Breast epithelium (tissue), 4 donors: ENCODE measurements at regions not wholly inside any gene's neighbourhood (a gene's known extent, or its start where the extent isn't known, plus 50 kb on each side); places are given as distances from the start of the nearest gene placed in this dataset.
"Not testable (repeated sequence)": the region's sequence is repeated elsewhere in the genome, so short reads cannot be mapped to it uniquely, and the experiment has no call there.

Source experiments
- DNase-seq, 2 donors: peaks; one replicate each; pipeline ENCODE4 v3.0.0-alpha.2; 2019; ENCODE audit warnings: low spot score in 2 of 2
- H3K27ac ChIP-seq, 2 donors: fragments of 200-600 bp; sonication (generic) in 1 of 2; one replicate each; pipeline ENCODE4 v1.5.1; 2016 to 2019; ENCODE audit warnings: mild to moderate bottlenecking in 1 of 2
- H3K27me3 ChIP-seq, 2 donors: fragments of 200-600 bp; sonication (generic) in 1 of 2; one replicate each; pipeline versions ENCODE4 v1.5.1 to v1.6.0; 2017 to 2019; ENCODE audit warnings: control low read depth in 1 of 2, mild to moderate bottlenecking in 1 of 2
- H3K36me3 ChIP-seq: fragments of 200-600 bp; one replicate; pipeline ENCODE4 v1.5.1; 2019
- H3K4me1 ChIP-seq, 2 donors: fragments of 200-600 bp; sonication (generic); one replicate each; pipeline ENCODE4 v1.5.1; 2016 to 2019; ENCODE audit warnings: control low read depth in 1 of 2
- H3K4me3 ChIP-seq, 3 donors: fragments of 200-600 bp; sonication (generic); 1 replicate in 2 of 3; 2 replicates in 1 of 3; pipeline ENCODE4 v1.5.1; 2016 to 2019; ENCODE audit warnings: mild to moderate bottlenecking in 3 of 3, moderate library complexity in 2 of 3
- H3K9me3 ChIP-seq, 2 donors: fragments of 200-600 bp; sonication (generic) in 1 of 2; one replicate each; pipeline ENCODE4 v1.5.1; 2016 to 2019; ENCODE audit warnings: control low read depth in 1 of 2
- POLR2A ChIP-seq: fragments of 450-650 bp; IDR thresholded peaks from one replicate; pipeline ENCODE4 v1.6.1; 2016; ENCODE audit warnings: antibody characterized with exemption, mild to moderate bottlenecking, moderate library complexity
- POLR2AphosphoS5 ChIP-seq, 3 donors: sonication (generic); formaldehyde crosslinking; IDR thresholded peaks; one replicate each; pipeline ENCODE4 v1.6.1; 2017; ENCODE audit warnings: antibody characterized with exemption in 3 of 3
- intact Hi-C: fragments of 100-400 bp; cut with DNase I; formaldehyde crosslinking; loops from one replicate; pipeline ENCODE4 v1.15.1; 2023; ENCODE audit warnings: low total_unique reads
- TF ChIP-seq, protein P1 (sequence below), 3 donors: fragments of 450-650 bp; IDR thresholded peaks; one replicate each; pipeline ENCODE4 v1.5.1; 2016 to 2017; ENCODE audit warnings: antibody characterized with exemption in 3 of 3, mild to moderate bottlenecking in 3 of 3, moderate library complexity in 3 of 3

DNA sequence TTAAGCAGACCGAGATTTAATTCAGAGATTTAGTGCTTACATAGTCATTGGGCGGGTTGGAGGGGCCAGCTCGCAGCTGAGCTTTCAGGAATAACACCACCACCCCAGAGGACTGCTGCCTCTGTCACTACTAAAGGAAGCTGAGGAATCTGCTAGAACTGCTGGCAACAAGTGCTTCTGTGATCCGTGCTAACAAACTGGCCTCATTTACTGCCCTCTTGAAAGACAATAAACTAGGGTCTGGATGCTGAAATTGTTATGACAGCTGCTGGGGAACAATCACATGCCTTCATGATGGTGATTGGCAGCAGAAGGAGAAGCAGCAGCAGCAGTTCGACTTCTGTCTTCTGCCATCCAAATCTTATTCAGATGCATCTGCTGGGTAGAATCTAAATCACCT is 285.5 kb upstream of the TAC1 start:
- TF ChIP-seq POLR2AphosphoS5 (IDR thresholded peaks at IDR 0.05) (no peak), POLR2A (no peak)
- TF ChIP-seq, protein P1, sequence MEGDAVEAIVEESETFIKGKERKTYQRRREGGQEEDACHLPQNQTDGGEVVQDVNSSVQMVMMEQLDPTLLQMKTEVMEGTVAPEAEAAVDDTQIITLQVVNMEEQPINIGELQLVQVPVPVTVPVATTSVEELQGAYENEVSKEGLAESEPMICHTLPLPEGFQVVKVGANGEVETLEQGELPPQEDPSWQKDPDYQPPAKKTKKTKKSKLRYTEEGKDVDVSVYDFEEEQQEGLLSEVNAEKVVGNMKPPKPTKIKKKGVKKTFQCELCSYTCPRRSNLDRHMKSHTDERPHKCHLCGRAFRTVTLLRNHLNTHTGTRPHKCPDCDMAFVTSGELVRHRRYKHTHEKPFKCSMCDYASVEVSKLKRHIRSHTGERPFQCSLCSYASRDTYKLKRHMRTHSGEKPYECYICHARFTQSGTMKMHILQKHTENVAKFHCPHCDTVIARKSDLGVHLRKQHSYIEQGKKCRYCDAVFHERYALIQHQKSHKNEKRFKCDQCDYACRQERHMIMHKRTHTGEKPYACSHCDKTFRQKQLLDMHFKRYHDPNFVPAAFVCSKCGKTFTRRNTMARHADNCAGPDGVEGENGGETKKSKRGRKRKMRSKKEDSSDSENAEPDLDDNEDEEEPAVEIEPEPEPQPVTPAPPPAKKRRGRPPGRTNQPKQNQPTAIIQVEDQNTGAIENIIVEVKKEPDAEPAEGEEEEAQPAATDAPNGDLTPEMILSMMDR (IDR thresholded peaks at IDR 0.05) = no peak
- Histone ChIP-seq H3K27ac (no peak overlapping the region), H3K27me3 (no peaks in the 10 kb centered on the region), H3K36me3 (no peaks in the 10 kb centered on the region), H3K9me3 (peaks cover 0 to 3% of the 10 kb centered on the region in 2 donors), H3K4me3 (no peak overlapping the region), H3K4me1 (no peaks in the 10 kb centered on the region)
- DNase-seq = no peak
- intact Hi-C loops = no loop called here

DNA sequence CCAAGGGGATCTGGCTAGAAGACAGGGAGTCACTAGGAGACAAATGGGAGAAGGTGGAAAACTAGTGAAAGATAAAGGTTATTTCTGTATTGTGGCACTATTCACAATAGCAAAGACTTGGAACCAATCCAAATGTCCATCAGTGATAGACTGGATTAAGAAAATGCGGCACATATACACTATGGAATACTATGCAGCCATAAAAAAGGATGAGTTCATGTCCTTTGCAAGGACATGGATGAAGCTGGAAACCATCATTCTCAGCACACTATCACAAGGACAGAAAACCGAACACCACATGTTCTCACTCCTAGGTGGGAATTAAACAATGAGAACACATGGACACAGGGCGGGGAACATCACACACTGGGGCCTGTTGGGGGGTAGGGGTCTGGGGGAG is 282.4 kb upstream of the TAC1 start:
- H3K27me3 ChIP-seq, H3K27ac ChIP-seq, H3K4me1 ChIP-seq, H3K36me3 ChIP-seq, DNase-seq, intact Hi-C loops, H3K4me3 ChIP-seq, H3K9me3 ChIP-seq: not testable (repeated sequence)

DNA sequence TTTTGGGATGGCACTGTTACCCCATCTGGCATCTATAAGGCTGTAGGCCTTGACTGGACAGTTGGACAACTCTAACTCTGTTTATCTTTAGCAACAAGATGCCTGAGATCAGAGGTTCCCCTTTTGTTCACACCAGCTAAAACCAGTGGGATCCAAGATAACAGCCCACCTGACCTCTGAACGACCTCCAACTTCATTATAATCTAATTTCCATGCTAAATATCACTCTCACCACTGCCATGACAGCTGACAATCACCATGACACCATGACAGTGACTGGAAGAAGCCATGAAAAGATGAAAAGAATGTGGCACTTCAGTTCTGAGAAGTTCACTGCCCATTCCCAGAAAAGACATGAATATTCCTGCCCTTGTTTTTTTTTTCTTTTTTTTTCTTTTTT is 281.4 kb upstream of the TAC1 start:
- no peak overlapping the region for H3K4me3 ChIP-seq
- no peaks in the 10 kb centered on the region for H3K9me3 ChIP-seq
- H3K27me3 ChIP-seq = no peaks in the 10 kb centered on the region
- TF ChIP-seq, protein P1 (IDR thresholded peaks at IDR 0.05) = no peak
- TF ChIP-seq POLR2A (no peak), POLR2AphosphoS5 (IDR thresholded peaks at IDR 0.05) (no peak)
- no peak overlapping the region for H3K27ac ChIP-seq
- no peaks in the 10 kb centered on the region for H3K36me3 ChIP-seq
- intact Hi-C loops = no loop called here
- no peaks in the 10 kb centered on the region for H3K4me1 ChIP-seq
- DNase-seq = no peak

DNA sequence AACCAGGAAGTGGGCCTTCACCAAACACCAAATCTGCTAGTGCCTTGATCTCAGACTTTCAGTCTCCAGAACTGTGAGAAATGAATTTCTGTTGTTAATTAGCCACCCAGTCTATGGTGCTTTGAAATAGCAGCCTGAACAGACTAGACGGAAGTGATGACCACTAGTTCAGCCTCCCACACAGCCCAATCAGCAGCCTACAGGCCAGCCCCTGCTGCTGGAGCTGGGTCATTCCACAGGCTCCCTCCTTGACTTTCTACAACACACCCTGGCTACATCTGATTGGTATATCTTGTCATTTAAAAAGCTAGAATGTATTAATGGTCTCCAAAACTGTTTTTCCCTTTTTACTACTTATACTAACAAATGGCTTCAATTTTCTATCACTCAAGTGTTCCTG is 277.2 kb upstream of the TAC1 start:
- no peak for DNase-seq

DNA sequence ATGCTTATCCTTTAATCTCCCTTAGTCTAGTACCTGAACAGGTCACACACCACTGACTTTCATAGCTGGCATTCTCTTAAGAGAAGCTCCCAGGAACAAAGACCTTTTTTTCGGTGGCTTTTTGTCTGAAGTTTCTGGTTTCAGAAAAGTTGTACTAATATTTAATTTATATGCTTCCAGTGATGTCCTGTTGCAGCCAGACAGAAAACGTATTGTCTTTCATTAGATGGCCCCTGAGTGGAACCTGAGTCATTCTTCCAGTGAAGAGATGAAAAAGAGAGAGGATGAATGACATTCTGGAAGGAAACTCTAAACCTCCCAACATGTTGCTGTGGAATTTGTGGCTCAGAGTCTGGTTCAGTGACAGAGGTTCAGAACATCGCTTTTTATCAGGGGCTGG is 274.8 kb upstream of the TAC1 start:
- Histone ChIP-seq H3K9me3 (peaks cover 7 to 9% of the 10 kb centered on the region in 2 donors), H3K27me3 (no peaks in the 10 kb centered on the region), H3K27ac (no peak overlapping the region), H3K4me3 (no peak overlapping the region), H3K36me3 (no peaks in the 10 kb centered on the region), H3K4me1 (no peaks in the 10 kb centered on the region)
- TF ChIP-seq POLR2AphosphoS5 (IDR thresholded peaks at IDR 0.05) (no peak), POLR2A (no peak)
- TF ChIP-seq, protein P1 (IDR thresholded peaks at IDR 0.05) = no peak
- intact Hi-C loops = no loop called here
- DNase-seq = no peak

More for the DNA sequence above, 277.2 kb upstream of the TAC1 start:
- Histone ChIP-seq H3K9me3 (no peaks in the 10 kb centered on the region), H3K4me3 (no peak overlapping the region), H3K4me1 (no peaks in the 10 kb centered on the region), H3K27me3 (no peaks in the 10 kb centered on the region), H3K36me3 (no peaks in the 10 kb centered on the region), H3K27ac (no peak overlapping the region)
- TF ChIP-seq, protein P1 (IDR thresholded peaks at IDR 0.05) = no peak
- TF ChIP-seq POLR2AphosphoS5 (IDR thresholded peaks at IDR 0.05) (no peak), POLR2A (no peak)
- intact Hi-C loops = no loop called here

DNA sequence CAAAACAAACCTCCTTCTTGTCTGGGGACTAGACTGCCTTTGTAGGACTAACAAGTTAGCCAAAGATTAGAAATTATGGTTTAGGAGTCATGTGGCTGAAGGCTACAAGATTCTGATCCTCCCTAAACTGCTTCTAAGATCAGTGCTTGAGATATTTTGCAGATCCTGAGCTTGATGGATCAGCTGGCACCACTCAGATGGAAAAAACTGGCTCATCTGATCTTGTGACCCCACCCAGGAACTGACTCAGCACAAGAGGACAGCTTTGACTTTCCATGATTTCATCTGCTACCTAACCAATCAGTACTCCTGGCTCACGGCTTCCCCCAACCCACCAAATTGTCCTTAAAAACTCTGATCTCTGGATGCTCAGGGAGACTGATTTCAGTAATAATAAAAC is 271.5 kb upstream of the TAC1 start:
- H3K4me3 ChIP-seq = no peak overlapping the region
- H3K27ac ChIP-seq = no peak overlapping the region
- peaks cover 7 to 11% of the 10 kb centered on the region in 2 donors for H3K9me3 ChIP-seq
- no peaks in the 10 kb centered on the region for H3K36me3 ChIP-seq
- H3K27me3 ChIP-seq = no peaks in the 10 kb centered on the region
- no peak for DNase-seq
- no peak for TF ChIP-seq POLR2A
- TF ChIP-seq, protein P1 (IDR thresholded peaks at IDR 0.05) = no peak
- no peak for TF ChIP-seq POLR2AphosphoS5 (IDR thresholded peaks at IDR 0.05)
- intact Hi-C loops = no loop called here
- H3K4me1 ChIP-seq = no peaks in the 10 kb centered on the region
